ENCODE measurements at regions not wholly inside any gene's neighbourhood (a gene's known extent, or its start where the extent isn't known, plus 50 kb on each side); places are given as distances from the start of the nearest gene placed in this dataset.
A peak's percentile ranks its signal among the peaks of the same experiment; 100 is the strongest.

GRCh38 chr20:23152308-23152892, 66.3 kb upstream of the CD93 start (continued):
- TF ChIP-seq TBP (optimal IDR thresholded peaks at IDR 0.05; ENCODE audit: low read depth, low read length), result peak; percentile 57
- TF ChIP-seq ZBED1 (IDR thresholded peaks at IDR 0.05), result peak; percentile 78; the same call in 1 of the 2 replicates
- peak; percentile 62 for TF ChIP-seq MGA (IDR thresholded peaks at IDR 0.05)
- peak; percentile 99 for TF ChIP-seq MEF2D (tag; conservative IDR thresholded peaks at IDR 0.05; ENCODE audit: low read depth)
- peak in 1 of 2 experiments; percentile 35; a peak in 2 of 4 replicates for TF ChIP-seq RAD21 (CRISPR knock-in tag; conservative IDR thresholded peaks at IDR 0.05 in 1 of 2, IDR thresholded peaks at IDR 0.05 in 1 of 2)
- no peak for TF ChIP-seq NFIX (CRISPR knock-in tag; IDR thresholded peaks at IDR 0.05; ENCODE audit: low read depth)
- TF ChIP-seq ATF1 (CRISPR knock-in tag; IDR thresholded peaks at IDR 0.05), result no peak
- TF ChIP-seq ATF1 (tag; IDR thresholded peaks at IDR 0.05), result peak; percentile 86
- 0 out of 2 replicates have a peak, but pooled peaks have one; percentile 40 for TF ChIP-seq ATF4 (CRISPR knock-in tag; IDR thresholded peaks at IDR 0.05)
- peak; percentile 84 for TF ChIP-seq MEIS2 (IDR thresholded peaks at IDR 0.05; ENCODE audit: partially characterized antibody)
- TF ChIP-seq KLF6 (CRISPR knock-in tag; IDR thresholded peaks at IDR 0.05; ENCODE audit: borderline replicate concordance), result 0 out of 2 replicates have a peak, but pooled peaks have one; percentile 37
- no peak for TF ChIP-seq CGGBP1 (CRISPR knock-in tag; IDR thresholded peaks at IDR 0.05)
- TF ChIP-seq ZKSCAN1 (IDR thresholded peaks at IDR 0.05; ENCODE audit: low read depth, low read length), result 0 out of 2 replicates have a peak, but pooled peaks have one; percentile 32
- TF ChIP-seq HDAC2 (IDR thresholded peaks at IDR 0.05), result peak; percentile 54; the same call in 1 of the 2 replicates
- TF ChIP-seq PML (IDR thresholded peaks at IDR 0.05; ENCODE audit: low read length), result peak; percentile 52
